ENCODE measurements at regions not wholly inside any gene's neighbourhood (a gene's known extent, or its start where the extent isn't known, plus 50 kb on each side); places are given as distances from the start of the nearest gene placed in this dataset.

- TF ChIP-seq CTCF (IDR thresholded peaks at IDR 0.05) (no peak), ZFX (IDR thresholded peaks at IDR 0.05; ENCODE audit: borderline replicate concordance) (no peak)
Measured at GRCh38 chr15:96276438-96277210, 53.9 kb upstream of the NR2F2 start.

All from 22Rv1 (cell line).